ENCODE measurements at regions not wholly inside any gene's neighbourhood (a gene's known extent, or its start where the extent isn't known, plus 50 kb on each side); places are given as distances from the start of the nearest gene placed in this dataset.
"Not testable (repeated sequence)": the region's sequence is repeated elsewhere in the genome, so short reads cannot be mapped to it uniquely, and the experiment has no call there.

DNA sequence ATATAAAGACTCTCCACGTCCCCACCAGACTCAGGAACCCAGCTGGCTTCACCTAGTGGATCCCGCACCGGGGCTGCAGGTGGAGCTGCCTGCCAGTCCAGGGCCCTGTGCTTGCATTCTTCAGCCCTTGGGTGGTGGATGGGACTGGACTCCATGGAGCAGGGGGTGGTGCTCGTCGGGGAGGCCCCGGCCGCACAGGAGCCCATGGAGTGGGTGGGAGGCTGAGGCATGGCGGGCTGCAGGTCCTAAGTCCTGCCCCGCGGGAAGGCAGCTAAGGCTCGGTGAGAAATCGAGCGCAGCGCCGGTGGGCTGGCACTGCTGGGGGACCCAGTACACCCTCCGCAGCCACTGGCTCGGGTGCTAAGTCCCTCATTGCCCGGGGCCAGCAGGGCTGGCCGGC, 90.8 kb upstream of the EMCN start:
- not testable (repeated sequence) for H3K4me3 ChIP-seq (ENCODE audit: low read depth in 1 of 2, low read length in 2 of 2); H3K36me3 ChIP-seq (ENCODE audit: control insufficient read depth in 2 of 2, insufficient read depth in 2 of 2, low read length in 1 of 2); H3K27ac ChIP-seq (ENCODE audit: low read depth in 2 of 2, low read length in 1 of 2); H3K27me3 ChIP-seq (ENCODE audit: control insufficient read depth in 1 of 2, insufficient read depth in 2 of 2, low read length in 2 of 2); H3K4me1 ChIP-seq (ENCODE audit: control insufficient read depth in 2 of 2, insufficient read depth in 2 of 2, low read length in 1 of 2); H3K9me3 ChIP-seq (ENCODE audit: control insufficient read depth in 2 of 2, insufficient read depth in 1 of 2, low read depth in 1 of 2, low read length in 1 of 2)
- WGBS, 2 donors: 87 to 91% methylated on average over 10 to 19 of the region's 19 CpGs

DNA sequence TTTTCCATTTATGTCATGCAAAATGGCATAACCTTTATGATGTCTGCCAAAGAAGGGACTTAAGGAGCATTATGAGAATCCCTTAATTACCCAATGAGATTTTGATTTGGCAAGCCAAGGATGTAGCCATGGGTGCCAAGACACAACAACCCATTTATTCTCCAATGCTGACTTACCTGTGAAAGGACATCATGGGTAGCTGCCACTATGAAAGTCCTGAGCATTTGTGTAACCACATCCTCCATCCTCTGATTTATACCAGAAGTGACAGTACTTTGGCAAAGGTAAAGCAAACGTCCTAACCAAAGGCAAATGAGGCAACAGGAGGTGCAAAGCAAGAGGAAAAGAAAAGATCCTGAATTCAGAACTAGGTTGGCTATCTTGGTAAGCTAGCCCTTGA, 87.3 kb upstream of the EMCN start:
- H3K36me3 ChIP-seq (ENCODE audit: control insufficient read depth in 2 of 2, insufficient read depth in 2 of 2, low read length in 1 of 2): no peaks in the 10 kb centered on the region
- no peaks in the 10 kb centered on the region for H3K9me3 ChIP-seq (ENCODE audit: control insufficient read depth in 2 of 2, insufficient read depth in 1 of 2, low read depth in 1 of 2, low read length in 1 of 2)
- WGBS, 2 donors: 12 to 38% methylated on average over 1 of the region's 1 CpG
- H3K27me3 ChIP-seq (ENCODE audit: control insufficient read depth in 1 of 2, insufficient read depth in 2 of 2, low read length in 2 of 2): no peaks in the 10 kb centered on the region
- no peak overlapping the region for H3K27ac ChIP-seq (ENCODE audit: low read depth in 2 of 2, low read length in 1 of 2)
- H3K4me1 ChIP-seq (ENCODE audit: control insufficient read depth in 2 of 2, insufficient read depth in 2 of 2, low read length in 1 of 2): no peaks in the 10 kb centered on the region
- no peak overlapping the region for H3K4me3 ChIP-seq (ENCODE audit: low read depth in 1 of 2, low read length in 2 of 2)

DNA sequence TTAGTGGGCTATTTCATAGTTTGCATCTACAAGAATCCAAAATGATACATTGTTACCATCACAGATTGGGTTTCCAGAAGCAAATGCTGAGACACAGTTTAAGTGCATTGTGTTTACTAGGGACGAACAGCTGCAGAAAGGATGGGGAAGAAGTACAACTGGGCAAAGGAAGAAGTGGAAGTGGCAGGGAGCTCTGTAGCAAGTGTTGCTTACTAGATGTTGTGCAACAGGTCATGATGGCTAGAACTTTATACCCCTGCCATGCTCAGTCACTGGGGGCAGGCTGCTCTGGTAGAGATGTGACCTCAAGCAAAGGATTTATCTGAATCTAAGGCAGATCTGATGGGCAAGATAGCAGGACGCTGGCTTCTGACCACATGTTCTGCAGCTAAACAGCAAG, 76.1 kb upstream of the EMCN start:
- no peaks in the 10 kb centered on the region for H3K36me3 ChIP-seq (ENCODE audit: control insufficient read depth in 2 of 2, insufficient read depth in 2 of 2, low read length in 1 of 2)

DNA sequence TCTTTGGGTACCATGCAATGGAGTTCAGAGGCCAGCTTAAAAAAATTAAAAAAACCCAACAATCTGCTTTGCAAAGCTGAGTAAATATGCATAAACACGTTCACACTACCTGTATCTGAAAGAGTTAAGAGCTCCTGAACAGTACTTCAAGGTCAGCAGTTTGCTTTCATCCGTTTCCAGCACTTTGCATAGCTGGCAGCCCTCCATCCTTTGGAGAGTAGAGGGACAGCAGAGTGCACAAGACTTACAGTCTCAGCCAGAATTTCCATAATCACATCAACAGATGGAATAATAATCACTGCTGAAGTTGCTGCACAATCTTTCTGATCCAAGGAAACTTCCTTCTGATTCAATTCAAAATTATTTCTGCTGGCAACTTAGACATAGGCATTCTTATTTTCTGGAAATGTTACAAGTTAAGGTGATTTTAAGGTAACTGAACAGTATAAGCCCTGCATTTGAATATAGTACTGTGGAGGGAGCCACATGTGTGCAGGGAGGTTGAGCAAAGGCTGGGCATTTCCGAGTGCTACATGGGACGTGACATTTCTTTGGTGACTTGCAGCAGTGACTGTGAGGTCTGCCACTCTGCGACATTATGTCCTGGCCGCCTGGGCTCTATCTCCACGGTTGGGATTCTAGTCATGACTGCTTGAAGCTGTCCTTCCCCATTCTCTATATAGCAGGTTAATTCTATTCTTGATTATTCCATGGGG, 73.5 kb upstream of the EMCN start:
- H3K27me3 ChIP-seq (ENCODE audit: control insufficient read depth in 1 of 2, insufficient read depth in 2 of 2, low read length in 2 of 2): no peaks in the 10 kb centered on the region
- H3K9me3 ChIP-seq (ENCODE audit: control insufficient read depth in 2 of 2, insufficient read depth in 1 of 2, low read depth in 1 of 2, low read length in 1 of 2): no peaks in the 10 kb centered on the region
- no peaks in the 10 kb centered on the region for H3K36me3 ChIP-seq (ENCODE audit: control insufficient read depth in 2 of 2, insufficient read depth in 2 of 2, low read length in 1 of 2)
- 48 to 55% methylated on average over 7 of the region's 7 CpGs for WGBS, 2 donors
- no peak overlapping the region for H3K4me3 ChIP-seq (ENCODE audit: low read depth in 1 of 2, low read length in 2 of 2)
- H3K4me1 ChIP-seq (ENCODE audit: control insufficient read depth in 2 of 2, insufficient read depth in 2 of 2, low read length in 1 of 2): no peaks in the 10 kb centered on the region
- H3K27ac ChIP-seq (ENCODE audit: low read depth in 2 of 2, low read length in 1 of 2): no peak overlapping the region

More for the DNA sequence above, 76.1 kb upstream of the EMCN start:
- 58 to 69% methylated on average over 2 of the region's 2 CpGs for WGBS, 2 donors
- Histone ChIP-seq H3K4me1 (ENCODE audit: control insufficient read depth in 2 of 2, insufficient read depth in 2 of 2, low read length in 1 of 2) (no peaks in the 10 kb centered on the region), H3K27ac (ENCODE audit: low read depth in 2 of 2, low read length in 1 of 2) (no peak overlapping the region), H3K27me3 (ENCODE audit: control insufficient read depth in 1 of 2, insufficient read depth in 2 of 2, low read length in 2 of 2) (no peaks in the 10 kb centered on the region), H3K4me3 (ENCODE audit: low read depth in 1 of 2, low read length in 2 of 2) (no peak overlapping the region), H3K9me3 (ENCODE audit: control insufficient read depth in 2 of 2, insufficient read depth in 1 of 2, low read depth in 1 of 2, low read length in 1 of 2) (no peaks in the 10 kb centered on the region)

DNA sequence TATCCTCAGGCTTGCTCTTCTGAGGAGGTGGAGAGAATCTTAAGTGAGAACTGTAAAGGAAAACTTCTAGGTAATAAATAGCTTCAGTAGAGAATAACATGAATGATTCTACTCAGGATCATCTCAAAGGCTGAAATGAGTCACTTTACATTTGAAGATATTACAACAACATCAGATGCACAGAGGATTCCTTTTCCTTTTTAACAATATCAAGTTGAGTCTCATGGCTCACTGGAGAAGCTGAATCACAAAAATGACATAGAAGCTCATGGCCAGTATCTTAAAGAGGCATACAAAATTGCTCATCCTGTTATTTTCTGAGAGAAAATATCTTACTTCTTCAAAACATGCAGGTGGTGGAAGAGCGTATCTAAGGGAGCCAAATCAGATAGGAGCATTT, 72.5 kb upstream of the EMCN start:
- 81 to 91% methylated on average over 1 of the region's 1 CpG for WGBS, 2 donors
- H3K4me3 ChIP-seq (ENCODE audit: low read depth in 1 of 2, low read length in 2 of 2): no peak overlapping the region

DNA sequence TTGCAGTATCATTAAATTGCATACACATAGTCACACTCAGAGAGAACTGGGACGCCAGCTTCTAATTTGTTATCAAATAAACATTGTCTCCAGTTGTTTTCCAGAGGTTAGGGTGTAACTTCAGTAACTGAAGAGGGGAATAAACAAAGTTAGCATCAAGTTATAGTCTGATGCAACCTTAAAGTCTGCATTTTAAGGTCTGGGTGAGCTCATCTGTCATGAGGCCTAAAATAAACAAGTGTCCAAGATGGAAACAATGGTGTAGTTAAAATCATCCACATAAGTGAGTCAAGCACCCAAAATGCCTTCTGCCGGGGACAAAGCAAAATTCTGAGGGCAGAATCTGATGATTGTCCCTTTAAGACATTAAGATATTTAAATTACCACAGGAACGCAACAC, 70.3 kb upstream of the EMCN start:
- no peaks in the 10 kb centered on the region for H3K36me3 ChIP-seq (ENCODE audit: control insufficient read depth in 2 of 2, insufficient read depth in 2 of 2, low read length in 1 of 2)
- WGBS, 2 donors: 85 to 88% methylated on average over 3 of the region's 3 CpGs
- H3K4me3 ChIP-seq (ENCODE audit: low read depth in 1 of 2, low read length in 2 of 2): no peak overlapping the region
- H3K9me3 ChIP-seq (ENCODE audit: control insufficient read depth in 2 of 2, insufficient read depth in 1 of 2, low read depth in 1 of 2, low read length in 1 of 2): no peaks in the 10 kb centered on the region
- no peaks in the 10 kb centered on the region for H3K27me3 ChIP-seq (ENCODE audit: control insufficient read depth in 1 of 2, insufficient read depth in 2 of 2, low read length in 2 of 2)
- H3K4me1 ChIP-seq (ENCODE audit: control insufficient read depth in 2 of 2, insufficient read depth in 2 of 2, low read length in 1 of 2): no peaks in the 10 kb centered on the region
- H3K27ac ChIP-seq (ENCODE audit: low read depth in 2 of 2, low read length in 1 of 2): no peak overlapping the region

More for the DNA sequence above, 72.5 kb upstream of the EMCN start:
- no peaks in the 10 kb centered on the region for H3K4me1 ChIP-seq (ENCODE audit: control insufficient read depth in 2 of 2, insufficient read depth in 2 of 2, low read length in 1 of 2)
- H3K36me3 ChIP-seq (ENCODE audit: control insufficient read depth in 2 of 2, insufficient read depth in 2 of 2, low read length in 1 of 2): no peaks in the 10 kb centered on the region
- H3K27me3 ChIP-seq (ENCODE audit: control insufficient read depth in 1 of 2, insufficient read depth in 2 of 2, low read length in 2 of 2): no peaks in the 10 kb centered on the region
- H3K9me3 ChIP-seq (ENCODE audit: control insufficient read depth in 2 of 2, insufficient read depth in 1 of 2, low read depth in 1 of 2, low read length in 1 of 2): no peaks in the 10 kb centered on the region
- no peak overlapping the region for H3K27ac ChIP-seq (ENCODE audit: low read depth in 2 of 2, low read length in 1 of 2)

DNA sequence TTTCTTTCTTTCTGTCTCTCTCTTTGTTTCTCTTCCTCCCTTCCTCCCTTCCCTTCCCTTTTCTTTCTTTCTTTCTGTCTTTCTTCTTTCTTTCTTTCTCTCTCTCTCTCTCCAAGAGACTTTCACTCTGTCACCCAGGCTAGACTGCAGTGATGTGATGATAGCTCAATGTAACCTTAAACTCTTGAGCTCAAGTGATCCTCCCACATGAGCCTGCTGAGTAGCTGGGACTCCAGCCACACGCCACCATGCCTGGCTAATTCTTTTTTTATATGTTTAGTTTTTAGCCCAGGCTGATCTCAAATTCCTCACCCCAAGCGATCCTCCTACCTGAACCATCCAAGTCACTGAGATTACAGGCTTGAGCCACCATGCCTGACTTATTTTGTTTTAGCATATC, 64.3 kb upstream of the EMCN start:
- Histone ChIP-seq H3K9me3 (ENCODE audit: control insufficient read depth in 2 of 2, insufficient read depth in 1 of 2, low read depth in 1 of 2, low read length in 1 of 2) (no peaks in the 10 kb centered on the region), H3K36me3 (ENCODE audit: control insufficient read depth in 2 of 2, insufficient read depth in 2 of 2, low read length in 1 of 2) (no peaks in the 10 kb centered on the region), H3K27me3 (ENCODE audit: control insufficient read depth in 1 of 2, insufficient read depth in 2 of 2, low read length in 2 of 2) (no peaks in the 10 kb centered on the region), H3K27ac (ENCODE audit: low read depth in 2 of 2, low read length in 1 of 2) (no peak overlapping the region), H3K4me3 (ENCODE audit: low read depth in 1 of 2, low read length in 2 of 2) (no peak overlapping the region), H3K4me1 (ENCODE audit: control insufficient read depth in 2 of 2, insufficient read depth in 2 of 2, low read length in 1 of 2) (peaks cover 0 to 2% of the 10 kb centered on the region in 2 donors)
- WGBS, 2 donors: 62% methylated on average over 2 of the region's 2 CpGs

DNA sequence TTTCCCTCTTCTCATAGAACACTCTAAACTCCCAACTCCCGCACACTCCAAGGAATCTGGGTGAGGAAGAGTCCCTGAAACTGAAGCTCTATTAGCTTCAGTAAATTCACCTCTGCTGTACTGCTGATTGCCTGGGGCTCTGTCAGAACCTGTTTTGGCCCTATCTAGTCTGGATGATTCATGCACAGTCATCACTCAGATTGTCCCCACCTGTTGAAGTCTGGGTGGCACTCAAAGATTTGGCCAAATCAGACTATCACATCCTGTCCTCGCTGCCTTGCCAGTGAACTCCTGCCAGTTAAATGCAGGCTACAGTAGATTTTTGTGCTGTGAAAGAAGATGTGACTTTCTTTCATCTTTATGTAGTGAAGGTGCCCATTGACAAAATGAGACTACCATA, 63.5 kb upstream of the EMCN start:
- H3K36me3 ChIP-seq (ENCODE audit: control insufficient read depth in 2 of 2, insufficient read depth in 2 of 2, low read length in 1 of 2): no peaks in the 10 kb centered on the region
- no peaks in the 10 kb centered on the region for H3K27me3 ChIP-seq (ENCODE audit: control insufficient read depth in 1 of 2, insufficient read depth in 2 of 2, low read length in 2 of 2)
- no peaks in the 10 kb centered on the region for H3K9me3 ChIP-seq (ENCODE audit: control insufficient read depth in 2 of 2, insufficient read depth in 1 of 2, low read depth in 1 of 2, low read length in 1 of 2)
- H3K4me3 ChIP-seq (ENCODE audit: low read depth in 1 of 2, low read length in 2 of 2): no peak overlapping the region
- WGBS, 2 donors: 31 to 63% methylated on average over 2 of the region's 2 CpGs
- no peak overlapping the region for H3K27ac ChIP-seq (ENCODE audit: low read depth in 2 of 2, low read length in 1 of 2)
- peaks cover 0 to 2% of the 10 kb centered on the region in 2 donors for H3K4me1 ChIP-seq (ENCODE audit: control insufficient read depth in 2 of 2, insufficient read depth in 2 of 2, low read length in 1 of 2)

DNA sequence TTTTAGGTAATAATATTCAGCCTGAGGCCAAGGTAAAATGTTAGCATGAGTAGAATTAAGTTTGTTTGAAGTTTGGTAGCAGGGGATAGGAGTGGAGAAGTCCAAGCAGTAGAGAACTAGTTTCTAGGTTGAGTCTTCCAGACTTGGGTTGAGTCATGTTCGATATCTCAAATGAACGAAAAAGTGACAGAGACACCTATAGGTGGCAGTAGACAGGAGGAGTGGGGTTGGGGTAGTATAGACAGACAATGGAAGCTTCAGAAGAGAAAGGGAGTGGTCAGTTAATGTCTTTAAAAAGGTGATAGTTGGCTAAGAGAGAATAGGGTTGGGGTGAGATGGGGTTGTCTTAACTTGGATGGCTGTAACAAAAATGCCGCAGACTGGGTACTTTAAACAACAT, 58.7 kb upstream of the EMCN start:
- 91 to 94% methylated on average over 3 of the region's 3 CpGs for WGBS, 2 donors
- no peaks in the 10 kb centered on the region for H3K4me1 ChIP-seq (ENCODE audit: control insufficient read depth in 2 of 2, insufficient read depth in 2 of 2, low read length in 1 of 2)
- H3K27ac ChIP-seq (ENCODE audit: low read depth in 2 of 2, low read length in 1 of 2): no peak overlapping the region
- H3K9me3 ChIP-seq (ENCODE audit: control insufficient read depth in 2 of 2, insufficient read depth in 1 of 2, low read depth in 1 of 2, low read length in 1 of 2): no peaks in the 10 kb centered on the region
- no peaks in the 10 kb centered on the region for H3K36me3 ChIP-seq (ENCODE audit: control insufficient read depth in 2 of 2, insufficient read depth in 2 of 2, low read length in 1 of 2)
- H3K27me3 ChIP-seq (ENCODE audit: control insufficient read depth in 1 of 2, insufficient read depth in 2 of 2, low read length in 2 of 2): no peaks in the 10 kb centered on the region
- H3K4me3 ChIP-seq (ENCODE audit: low read depth in 1 of 2, low read length in 2 of 2): no peak overlapping the region

DNA sequence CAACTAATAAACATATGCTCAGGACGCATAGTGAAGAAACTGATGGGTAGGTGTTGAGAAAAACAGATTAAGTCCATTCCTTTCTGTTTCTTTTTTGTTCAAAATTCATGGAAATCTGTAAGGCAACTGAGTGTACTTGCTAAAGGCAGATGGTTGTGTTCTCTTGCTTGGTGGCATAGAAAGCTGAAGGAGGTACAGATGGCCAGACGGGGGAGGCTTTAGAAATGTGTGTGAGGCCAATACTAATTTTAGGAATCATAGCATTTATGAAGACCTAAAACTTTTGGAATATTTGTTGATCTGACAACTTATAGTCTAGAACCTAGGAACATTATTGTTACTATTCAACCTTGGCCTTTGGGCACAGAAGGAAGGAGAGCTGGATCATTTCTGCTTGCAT, 56.8 kb upstream of the EMCN start:
- Histone ChIP-seq H3K4me3 (ENCODE audit: low read depth in 1 of 2, low read length in 2 of 2) (no peak overlapping the region), H3K9me3 (ENCODE audit: control insufficient read depth in 2 of 2, insufficient read depth in 1 of 2, low read depth in 1 of 2, low read length in 1 of 2) (no peaks in the 10 kb centered on the region), H3K27ac (ENCODE audit: low read depth in 2 of 2, low read length in 1 of 2) (no peak overlapping the region), H3K36me3 (ENCODE audit: control insufficient read depth in 2 of 2, insufficient read depth in 2 of 2, low read length in 1 of 2) (no peaks in the 10 kb centered on the region), H3K4me1 (ENCODE audit: control insufficient read depth in 2 of 2, insufficient read depth in 2 of 2, low read length in 1 of 2) (no peaks in the 10 kb centered on the region), H3K27me3 (ENCODE audit: control insufficient read depth in 1 of 2, insufficient read depth in 2 of 2, low read length in 2 of 2) (no peaks in the 10 kb centered on the region)
- 90 to 94% methylated on average over 2 of the region's 2 CpGs for WGBS, 2 donors

Data from esophagus (tissue), 2 donors.